NCI-H446 treated with DMSO at 0.1 percent for 48 hours (cell line): ENCODE measurements at regions not wholly inside any gene's neighbourhood (a gene's known extent, or its start where the extent isn't known, plus 50 kb on each side); places are given as distances from the start of the nearest gene placed in this dataset.
"Not testable (repeated sequence)": the region's sequence is repeated elsewhere in the genome, so short reads cannot be mapped to it uniquely, and the experiment has no call there.

ENCODE experiments used
- DNase-seq: peaks from one replicate; lab custom pipeline; 2025; lab: John Stamatoyannopoulos, UW

- DNase-seq = no peak
Observed at GRCh38 chr2:195537811-195538210, 119.2 kb upstream of the SLC39A10 start.

GRCh38 chr2:195536906-195537305 lies 120.1 kb upstream of the SLC39A10 start:
- DNase-seq = no peak

- no peak for DNase-seq
Observed at GRCh38 chr2:195535911-195536522, 121.0 kb upstream of the SLC39A10 start.

- DNase-seq = no peak
Observed at GRCh38 chr2:195534971-195535370, 122.1 kb upstream of the SLC39A10 start.

GRCh38 chr2:195533771-195534642 lies 123.0 kb upstream of the SLC39A10 start:
- DNase-seq = peak; percentile 73

GRCh38 chr2:195532628-195533271 lies 124.3 kb upstream of the SLC39A10 start:
- DNase-seq = no peak

GRCh38 chr2:195532255-195532627 lies 124.8 kb upstream of the SLC39A10 start:
- DNase-seq = no peak

- peak; percentile 91 for DNase-seq
Observed at GRCh38 chr2:195531754-195532153, 125.3 kb upstream of the SLC39A10 start.

GRCh38 chr2:195523242-195523641 lies 133.8 kb upstream of the SLC39A10 start:
- DNase-seq = not testable (repeated sequence)

GRCh38 chr2:195521589-195521988 lies 135.4 kb upstream of the SLC39A10 start:
- DNase-seq = no peak

- no peak for DNase-seq
Observed at GRCh38 chr2:195520671-195521155, 136.3 kb upstream of the SLC39A10 start.

GRCh38 chr2:195515551-195515950 lies 141.5 kb upstream of the SLC39A10 start:
- no peak for DNase-seq

- no peak for DNase-seq
Observed at GRCh38 chr2:195514365-195514764, 142.7 kb upstream of the SLC39A10 start.

GRCh38 chr2:195513119-195513518 lies 143.9 kb upstream of the SLC39A10 start:
- no peak for DNase-seq

- DNase-seq = no peak
Observed at GRCh38 chr2:195509551-195509950, 147.5 kb upstream of the SLC39A10 start.

GRCh38 chr2:195508139-195508455 lies 148.9 kb upstream of the SLC39A10 start:
- DNase-seq = no peak

GRCh38 chr2:195507447-195508138 lies 149.4 kb upstream of the SLC39A10 start:
- DNase-seq = no peak

- no peak for DNase-seq
Observed at GRCh38 chr2:195505701-195506100, 151.3 kb upstream of the SLC39A10 start.

GRCh38 chr2:195503208-195503607 lies 153.8 kb upstream of the SLC39A10 start:
- no peak for DNase-seq

- no peak for DNase-seq
Observed at GRCh38 chr2:195501746-195502145, 155.3 kb upstream of the SLC39A10 start.

GRCh38 chr2:195500879-195501278 lies 156.1 kb upstream of the SLC39A10 start:
- peak; percentile 67 for DNase-seq

GRCh38 chr2:195498839-195499490 lies 158.1 kb upstream of the SLC39A10 start:
- DNase-seq = no peak
